ENCODE measurements at regions not wholly inside any gene's neighbourhood (a gene's known extent, or its start where the extent isn't known, plus 50 kb on each side); places are given as distances from the start of the nearest gene placed in this dataset.

- TF ChIP-seq POLR2A (IDR thresholded peaks at IDR 0.05) (no peak), EP300 (IDR thresholded peaks at IDR 0.05) (no peak), CTCF (IDR thresholded peaks at IDR 0.05) (no peak)
- no peak for DNase-seq (ENCODE audit: low spot score in 2 of 2)
- Histone ChIP-seq H3K27me3 (no peaks in the 10 kb centered on the region), H3K36me3 (no peaks in the 10 kb centered on the region), H3K4me3 (no peak overlapping the region), H3K9me3 (no peaks in the 10 kb centered on the region), H3K4me1 (no peaks in the 10 kb centered on the region), H3K27ac (no peak overlapping the region)
- 59 to 69% methylated on average over 17 to 21 of the region's 21 CpGs for WGBS, 2 donors
Measured at GRCh38 chr17:6231886-6232731, 161.9 kb downstream of the WSCD1 start.

- Histone ChIP-seq H3K36me3 (no peaks in the 10 kb centered on the region), H3K4me1 (no peaks in the 10 kb centered on the region), H3K9me3 (no peaks in the 10 kb centered on the region), H3K27ac (no peak overlapping the region), H3K4me3 (no peak overlapping the region), H3K27me3 (no peaks in the 10 kb centered on the region)
- TF ChIP-seq POLR2A (IDR thresholded peaks at IDR 0.05) (no peak), CTCF (IDR thresholded peaks at IDR 0.05) (no peak), EP300 (IDR thresholded peaks at IDR 0.05) (no peak)
- DNase-seq (ENCODE audit: low spot score in 2 of 2), result no peak
- 75 to 80% methylated on average over 8 of the region's 8 CpGs for WGBS, 2 donors
Measured at GRCh38 chr17:6231465-6231864, 161.3 kb downstream of the WSCD1 start.

GRCh38 chr17:6218333-6218732, 148.2 kb downstream of the WSCD1 start:
- Histone ChIP-seq H3K27ac (no peak overlapping the region), H3K4me1 (no peaks in the 10 kb centered on the region), H3K4me3 (no peak overlapping the region), H3K9me3 (peaks cover 0 to 17% (median 5%) of the 10 kb centered on the region in 4 donors), H3K27me3 (no peaks in the 10 kb centered on the region), H3K36me3 (no peaks in the 10 kb centered on the region)
- no peak for TF ChIP-seq POLR2A (IDR thresholded peaks at IDR 0.05)
- TF ChIP-seq EP300 (IDR thresholded peaks at IDR 0.05), result no peak
- no peak for TF ChIP-seq CTCF (IDR thresholded peaks at IDR 0.05)
- 89 to 90% methylated on average over 7 of the region's 7 CpGs for WGBS, 2 donors
- DNase-seq (ENCODE audit: low spot score in 2 of 2), result no peak

GRCh38 chr17:6215071-6216035, 145.2 kb downstream of the WSCD1 start:
- Histone ChIP-seq H3K36me3 (no peaks in the 10 kb centered on the region), H3K4me3 (no peak overlapping the region), H3K4me1 (no peaks in the 10 kb centered on the region), H3K27ac (no peak overlapping the region), H3K27me3 (no peaks in the 10 kb centered on the region), H3K9me3 (peaks cover 0 to 5% (median 0%) of the 10 kb centered on the region in 4 donors)
- TF ChIP-seq CTCF (IDR thresholded peaks at IDR 0.05) (no peak), POLR2A (IDR thresholded peaks at IDR 0.05) (no peak), EP300 (IDR thresholded peaks at IDR 0.05) (no peak)
- 87 to 89% methylated on average over 13 of the region's 13 CpGs for WGBS, 2 donors
- no peak for DNase-seq (ENCODE audit: low spot score in 2 of 2)

- Histone ChIP-seq H3K27me3 (no peaks in the 10 kb centered on the region), H3K4me3 (no peak overlapping the region), H3K36me3 (no peaks in the 10 kb centered on the region), H3K27ac (no peak overlapping the region), H3K4me1 (no peaks in the 10 kb centered on the region), H3K9me3 (no peaks in the 10 kb centered on the region)
- 88 to 95% methylated on average over 4 of the region's 4 CpGs for WGBS, 2 donors
- no peak for TF ChIP-seq POLR2A (IDR thresholded peaks at IDR 0.05)
- TF ChIP-seq EP300 (IDR thresholded peaks at IDR 0.05), result no peak
- TF ChIP-seq CTCF (IDR thresholded peaks at IDR 0.05), result no peak
- DNase-seq (ENCODE audit: low spot score in 2 of 2), result no peak
Measured at GRCh38 chr17:6213859-6214258, 143.7 kb downstream of the WSCD1 start.
